Fibroblast of pulmonary artery (primary cell): ENCODE measurements at regions not wholly inside any gene's neighbourhood (a gene's known extent, or its start where the extent isn't known, plus 50 kb on each side); places are given as distances from the start of the nearest gene placed in this dataset.

ENCODE experiments used
- DNase-seq: peaks from one replicate; pipeline ENCODE4 v3.0.0-alpha.2; 2010; ENCODE audit warnings: low read depth
- H3K4me3 ChIP-seq: replicated peaks from 2 replicates; pipeline ENCODE4 v1.5.1; 2011; ENCODE audit warnings: low read depth, mild to moderate bottlenecking, control low read depth, low read length, moderate library complexity
- CTCF ChIP-seq: IDR thresholded peaks from 2 replicates; pipeline ENCODE4 v1.5.1; 2011; ENCODE audit warnings: mild to moderate bottlenecking, control low read depth, low read length, inconsistent platforms; ENCODE audit errors: missing control alignments

GRCh38 chr17:54771409-54771915 is 129.2 kb upstream of the TOM1L1 start:
- no peak for TF ChIP-seq CTCF
- DNase-seq = no peak
- H3K4me3 ChIP-seq = no peak overlapping the region

GRCh38 chr17:54780238-54780637 is 120.4 kb upstream of the TOM1L1 start:
- no peak for DNase-seq
- no peak overlapping the region for H3K4me3 ChIP-seq
- TF ChIP-seq CTCF = no peak

GRCh38 chr17:54781389-54781788 is 119.3 kb upstream of the TOM1L1 start:
- H3K4me3 ChIP-seq = no peak overlapping the region
- DNase-seq = no peak
- no peak for TF ChIP-seq CTCF

GRCh38 chr17:54784305-54784704 is 116.3 kb upstream of the TOM1L1 start:
- DNase-seq = no peak
- H3K4me3 ChIP-seq = no peak overlapping the region
- no peak for TF ChIP-seq CTCF

- no peak for DNase-seq
- no peak for TF ChIP-seq CTCF
- H3K4me3 ChIP-seq = no peak overlapping the region
Observed at GRCh38 chr17:54785643-54786268, 114.9 kb upstream of the TOM1L1 start.

- TF ChIP-seq CTCF = no peak
- no peak overlapping the region for H3K4me3 ChIP-seq
- DNase-seq = no peak
Observed at GRCh38 chr17:54789101-54789880, 111.4 kb upstream of the TOM1L1 start.
